Activated CD8-positive, alpha-beta memory T cell treated with anti-CD3 and anti-CD28 coated beads, Interleukin-2, amount 50 U/mL, for 48 hours (primary cell): ENCODE measurements at regions not wholly inside any gene's neighbourhood (a gene's known extent, or its start where the extent isn't known, plus 50 kb on each side); places are given as distances from the start of the nearest gene placed in this dataset.

Source experiments
- DNase-seq: peaks from one replicate; pipeline ENCODE4 v3.0.0-alpha.2; 2020

DNA sequence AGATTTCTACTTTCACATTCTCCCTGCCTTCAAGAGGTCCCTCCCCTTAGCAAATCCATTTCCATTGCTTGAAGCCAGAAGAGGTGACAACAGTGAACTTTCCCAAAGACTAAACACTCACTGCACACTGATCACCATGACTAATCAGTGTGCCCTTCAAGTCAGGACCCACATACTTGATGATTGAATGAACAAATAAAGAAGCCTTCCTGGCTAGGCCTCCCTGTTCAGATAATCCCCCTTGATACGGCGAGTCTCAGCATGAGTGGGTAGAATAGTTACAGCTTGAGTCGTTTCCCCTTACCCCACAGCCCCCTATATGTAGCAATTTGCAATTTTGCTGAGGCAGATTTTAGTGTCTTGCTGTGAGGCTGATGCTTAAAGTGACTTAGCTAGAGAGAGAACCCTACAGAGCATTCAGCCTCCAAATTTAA is 102.2 kb downstream of the UNC5CL start:
- no peak for DNase-seq

DNA sequence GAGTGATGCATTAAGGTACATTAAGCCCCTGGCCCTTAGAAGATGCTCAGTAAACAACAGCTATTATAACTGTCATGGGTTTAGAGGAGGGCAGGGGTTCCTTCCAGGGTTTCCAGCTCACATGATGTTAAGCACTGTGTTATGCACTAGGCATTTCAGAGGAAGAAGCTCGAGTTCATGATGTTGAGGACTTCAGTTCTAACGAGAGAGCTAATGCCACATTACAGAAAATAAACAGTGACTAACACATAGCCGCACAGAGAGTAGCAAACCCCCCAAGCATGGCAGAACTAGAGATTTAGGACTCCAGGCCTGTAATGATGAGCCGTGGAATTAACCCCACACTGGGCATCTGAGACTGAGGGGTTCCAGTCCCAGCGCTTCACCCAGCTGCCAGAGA is 105.2 kb downstream of the UNC5CL start:
- no peak for DNase-seq

GRCh38 chr6:40932953-40933352 is 106.1 kb downstream of the UNC5CL start:
- no peak for DNase-seq

GRCh38 chr6:40932366-40932765 is 106.7 kb downstream of the UNC5CL start:
- DNase-seq = no peak

- DNase-seq = no peak
Observed at GRCh38 chr6:40931931-40932330, 107.1 kb downstream of the UNC5CL start.

GRCh38 chr6:40930555-40930954 is 108.5 kb downstream of the UNC5CL start:
- DNase-seq = no peak

DNA sequence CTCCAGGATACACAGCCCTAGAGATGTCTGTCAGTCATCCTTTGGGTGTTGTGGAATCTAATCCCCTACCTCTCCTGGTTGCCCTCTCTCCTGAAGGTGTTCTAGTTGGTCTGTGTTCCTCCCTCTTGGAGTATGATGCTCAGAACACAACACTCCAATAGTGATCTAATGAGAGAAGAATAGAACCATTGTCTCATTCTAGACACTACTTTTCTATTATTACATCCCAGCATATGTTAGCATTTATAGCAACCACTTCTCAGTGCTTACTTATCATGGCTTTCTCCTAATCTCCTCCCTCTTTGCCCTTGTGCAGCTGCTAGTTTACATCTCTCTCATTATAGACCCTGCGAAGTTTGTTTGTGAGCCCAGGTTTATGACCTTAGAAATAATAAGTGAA is 109.0 kb downstream of the UNC5CL start:
- DNase-seq = no peak

- no peak for DNase-seq
Observed at GRCh38 chr6:40929176-40929575, 109.8 kb downstream of the UNC5CL start.

DNA sequence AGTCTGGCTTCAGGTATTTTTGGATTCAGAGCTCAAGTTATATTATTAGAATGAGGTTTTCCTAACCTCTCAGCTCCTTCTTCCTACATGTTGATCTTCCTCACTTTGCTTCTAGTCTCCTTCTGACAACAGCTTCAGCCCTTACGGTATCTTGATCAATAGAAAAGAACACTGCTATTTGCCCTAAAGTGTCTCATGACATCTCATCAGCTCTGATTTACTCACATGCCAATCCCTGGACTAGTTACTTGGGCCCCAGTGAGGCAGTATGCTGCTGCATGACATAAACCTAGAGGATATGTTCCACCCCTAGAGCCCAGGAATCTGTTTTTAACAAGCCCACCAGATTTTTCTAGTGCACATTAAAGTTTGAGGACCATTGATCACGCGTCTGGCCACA is 110.3 kb downstream of the UNC5CL start:
- DNase-seq = no peak

- DNase-seq = no peak
Observed at GRCh38 chr6:40928307-40928706, 110.7 kb downstream of the UNC5CL start.

DNA sequence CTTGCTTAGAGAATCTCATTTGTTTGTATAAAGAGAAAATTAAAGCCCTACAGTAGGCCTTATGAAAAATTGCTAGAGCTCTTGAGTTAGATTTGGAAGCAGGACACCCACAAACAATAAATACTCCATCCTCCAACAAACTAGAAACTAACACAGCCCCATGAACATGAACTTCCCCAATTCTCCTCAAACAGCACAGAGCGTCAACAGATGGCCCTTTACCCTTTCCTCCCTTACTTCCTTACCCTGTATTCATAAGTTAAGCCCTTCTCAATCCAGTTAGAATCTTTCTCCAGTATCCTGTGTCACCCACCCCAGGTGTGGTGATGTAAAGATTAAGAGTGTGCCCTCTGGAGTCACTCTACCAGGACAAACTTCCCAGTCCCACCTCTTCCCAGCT is 113.7 kb downstream of the UNC5CL start:
- DNase-seq = no peak

DNA sequence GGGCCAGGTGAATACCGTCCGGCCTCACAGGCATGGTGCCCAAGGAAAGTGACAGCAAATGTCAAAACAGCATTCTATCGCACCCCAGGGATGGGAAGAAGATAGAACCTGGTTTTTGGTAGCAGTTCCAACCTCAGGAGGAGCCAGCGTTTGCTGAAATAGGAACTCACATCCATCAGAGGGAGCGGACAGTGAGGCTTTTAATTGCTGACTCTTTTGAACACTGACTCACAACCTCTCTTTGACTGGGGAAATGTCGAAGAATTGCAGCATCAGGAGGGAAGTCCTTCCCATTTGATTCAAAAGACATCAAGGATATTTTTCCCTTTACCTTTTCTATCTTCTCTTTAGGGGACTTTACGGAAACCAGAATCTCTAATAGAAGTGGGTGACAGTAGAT is 114.2 kb downstream of the UNC5CL start:
- no peak for DNase-seq

DNA sequence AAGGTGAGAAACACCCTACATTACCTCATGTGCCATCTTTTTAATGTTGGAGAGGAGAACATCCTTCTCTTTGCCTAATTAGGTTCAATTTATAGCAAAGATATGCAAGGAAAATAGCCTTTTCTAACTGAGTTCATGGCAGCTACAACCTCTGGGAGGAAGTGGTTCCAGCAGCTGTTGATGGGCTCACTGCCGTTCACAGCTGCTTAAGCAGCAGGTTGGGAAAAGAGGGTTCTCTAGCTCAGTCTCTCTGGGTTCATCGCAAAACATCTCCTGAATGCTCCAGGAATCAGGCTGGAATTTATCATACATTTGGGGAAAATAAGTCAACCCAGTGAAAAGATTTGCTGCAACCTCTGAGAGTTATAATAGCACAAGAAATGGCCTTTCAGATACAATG is 115.1 kb downstream of the UNC5CL start:
- DNase-seq = no peak

GRCh38 chr6:40923326-40923725 is 115.7 kb downstream of the UNC5CL start:
- no peak for DNase-seq

DNA sequence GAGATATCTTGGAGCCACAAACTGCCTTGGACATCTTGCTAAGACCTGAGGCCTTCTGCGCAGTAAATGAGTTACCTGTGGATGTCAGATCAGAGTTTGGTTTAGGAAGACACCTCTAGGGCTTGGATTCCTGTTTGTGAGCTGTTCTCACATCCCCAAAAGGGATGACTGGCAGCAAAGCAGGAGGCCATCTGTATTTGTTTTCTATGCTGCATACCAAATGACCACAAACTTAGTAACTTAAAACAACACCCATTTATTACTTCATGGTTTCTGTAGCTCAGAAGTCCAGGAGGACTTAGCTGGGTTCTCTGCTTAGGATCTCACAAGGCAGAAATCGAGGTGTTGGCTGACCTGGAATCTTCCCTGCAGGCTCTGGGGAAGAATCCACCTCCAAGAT is 116.7 kb downstream of the UNC5CL start:
- DNase-seq = no peak

GRCh38 chr6:40918040-40918651 is 120.9 kb downstream of the UNC5CL start:
- no peak for DNase-seq

DNA sequence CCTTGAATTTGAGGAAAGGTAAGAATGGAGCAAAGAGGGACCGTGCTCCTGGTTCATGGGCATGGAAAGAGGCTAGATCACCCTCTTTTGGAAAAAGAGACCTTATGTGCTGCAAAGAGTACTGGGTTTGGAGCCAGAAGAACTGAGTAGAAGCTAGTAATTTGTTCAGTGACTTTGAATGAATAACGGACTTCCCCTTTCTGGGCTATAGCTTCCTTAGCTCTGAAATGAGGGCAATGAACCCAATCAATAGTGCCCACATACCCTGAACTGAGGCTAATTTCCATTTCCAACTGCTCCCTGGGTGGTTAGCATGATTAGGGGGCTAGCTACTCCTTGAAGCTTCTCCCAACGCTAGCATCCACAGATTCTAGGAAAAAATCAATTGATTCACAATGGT is 121.4 kb downstream of the UNC5CL start:
- DNase-seq = no peak

DNA sequence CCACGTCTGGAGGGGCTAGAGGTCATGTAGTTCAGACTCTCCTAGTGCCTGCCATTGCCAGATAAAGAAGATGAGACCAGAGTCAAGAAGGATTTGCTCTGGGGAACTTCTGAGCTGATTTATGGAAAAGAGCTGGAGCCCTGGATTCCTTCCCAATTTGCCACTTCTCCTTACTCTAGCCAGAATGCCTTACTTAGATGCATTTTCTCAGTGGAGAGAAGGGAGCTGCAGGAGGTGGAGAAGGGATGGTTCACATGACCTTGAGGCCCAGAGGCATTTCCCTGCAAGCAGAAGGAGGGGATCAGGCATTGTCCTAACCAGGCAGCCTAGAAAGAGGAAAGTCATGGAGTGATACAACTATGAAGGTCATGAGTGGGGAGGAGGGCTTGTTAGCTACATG is 122.2 kb downstream of the UNC5CL start:
- DNase-seq = no peak

DNA sequence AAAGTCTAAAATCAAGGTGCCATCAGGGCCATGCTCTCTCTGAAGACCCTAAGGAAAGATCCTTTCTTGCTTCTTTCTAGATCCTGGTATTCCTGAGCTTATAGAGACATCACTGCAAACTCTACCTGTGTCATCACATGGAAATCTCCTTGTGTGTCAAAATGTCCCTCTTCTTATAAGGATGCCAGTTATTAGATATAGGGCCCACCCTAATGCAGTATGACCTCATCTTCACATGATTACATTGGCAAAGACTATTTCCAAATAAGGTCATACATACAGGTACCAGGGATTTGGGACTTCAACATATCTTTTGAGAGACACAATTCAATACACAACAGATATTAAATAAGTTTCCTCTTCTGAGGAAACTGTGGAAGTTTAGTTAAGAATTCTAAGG is 123.9 kb downstream of the UNC5CL start:
- no peak for DNase-seq

- DNase-seq = no peak
Observed at GRCh38 chr6:40914005-40914404, 125.0 kb downstream of the UNC5CL start.

- DNase-seq = no peak
Observed at GRCh38 chr6:40912158-40912946, 126.7 kb downstream of the UNC5CL start.

GRCh38 chr6:40910260-40910893 is 128.6 kb downstream of the UNC5CL start:
- DNase-seq = no peak

- no peak for DNase-seq
Observed at GRCh38 chr6:40909811-40910210, 129.2 kb downstream of the UNC5CL start.

GRCh38 chr6:40907198-40907701 is 131.8 kb downstream of the UNC5CL start:
- no peak for DNase-seq
